ENCODE measurements at regions not wholly inside any gene's neighbourhood (a gene's known extent, or its start where the extent isn't known, plus 50 kb on each side); places are given as distances from the start of the nearest gene placed in this dataset.

- Histone ChIP-seq H2BK5ac (ENCODE audit: low read depth, low read length, poor library complexity) (no peak overlapping the region), H2BK12ac (ENCODE audit: low read length) (no peak overlapping the region), H3K9me3 (ENCODE audit: insufficient read depth, low read depth, low read length) (no peaks in the 10 kb centered on the region), H4K8ac (ENCODE audit: low read depth, low read length) (no peak overlapping the region), H2BK120ac (ENCODE audit: insufficient read depth, low read length, poor library complexity) (no peak overlapping the region), H4K91ac (ENCODE audit: low read depth, low read length) (no peak overlapping the region), H3K79me1 (ENCODE audit: low read length) (no peaks in the 10 kb centered on the region), H3K18ac (ENCODE audit: low read length) (no peak overlapping the region), H3K4me3 (ENCODE audit: low read depth, low read length) (no peak overlapping the region), H3K4ac (ENCODE audit: low read depth, low read length) (no peak overlapping the region), H3K14ac (ENCODE audit: low read length) (no peak overlapping the region), H3K23ac (ENCODE audit: low read length) (no peak overlapping the region), H2AK5ac (ENCODE audit: low read length) (no peak overlapping the region), H3K79me2 (ENCODE audit: control insufficient read depth, insufficient read depth, low read length, poor library complexity) (no peaks in the 10 kb centered on the region), H3K4me1 (ENCODE audit: control insufficient read depth in 1 of 2, insufficient read depth in 2 of 2, low read length in 2 of 2) (no peaks in the 10 kb centered on the region), H3K4me2 (ENCODE audit: low read length) (no peak overlapping the region), H3K27ac (ENCODE audit: low read depth, low read length) (no peak overlapping the region), H3K36me3 (ENCODE audit: control insufficient read depth in 1 of 2, insufficient read depth in 2 of 2, low read length in 2 of 2) (no peaks in the 10 kb centered on the region), H3K27me3 (ENCODE audit: insufficient read depth, low read length) (no peaks in the 10 kb centered on the region), H2AFZ (ENCODE audit: insufficient read depth, low read length, poor library complexity) (no peak overlapping the region), H3K9ac (ENCODE audit: low read length) (no peak overlapping the region), H4K12ac (ENCODE audit: low read depth, low read length) (no peak overlapping the region)
- no peak for DNase-seq
- WGBS (ENCODE audit: extremely low coverage, insufficient coverage, insufficient read length) = no CpG with 5 or more reads among the region's 1 CpG
Observed at GRCh38 chr12:13368431-13368830, 171.9 kb downstream of the EMP1 start.

GRCh38 chr12:13367973-13368372 lies 171.4 kb downstream of the EMP1 start:
- no peak overlapping the region for H4K91ac ChIP-seq (ENCODE audit: low read depth, low read length)
- H3K4me1 ChIP-seq (ENCODE audit: control insufficient read depth in 1 of 2, insufficient read depth in 2 of 2, low read length in 2 of 2) = no peaks in the 10 kb centered on the region
- no peak overlapping the region for H2AK5ac ChIP-seq (ENCODE audit: low read length)
- no peaks in the 10 kb centered on the region for H3K9me3 ChIP-seq (ENCODE audit: insufficient read depth, low read depth, low read length)
- H3K18ac ChIP-seq (ENCODE audit: low read length) = no peak overlapping the region
- H4K12ac ChIP-seq (ENCODE audit: low read depth, low read length) = no peak overlapping the region
- no peaks in the 10 kb centered on the region for H3K36me3 ChIP-seq (ENCODE audit: control insufficient read depth in 1 of 2, insufficient read depth in 2 of 2, low read length in 2 of 2)
- H3K4me3 ChIP-seq (ENCODE audit: low read depth, low read length) = no peak overlapping the region
- H2BK12ac ChIP-seq (ENCODE audit: low read length) = no peak overlapping the region
- H2AFZ ChIP-seq (ENCODE audit: insufficient read depth, low read length, poor library complexity) = no peak overlapping the region
- no peak overlapping the region for H3K27ac ChIP-seq (ENCODE audit: low read depth, low read length)
- no peak overlapping the region for H3K4ac ChIP-seq (ENCODE audit: low read depth, low read length)
- H3K9ac ChIP-seq (ENCODE audit: low read length) = no peak overlapping the region
- H3K14ac ChIP-seq (ENCODE audit: low read length) = no peak overlapping the region
- H3K79me1 ChIP-seq (ENCODE audit: low read length) = no peaks in the 10 kb centered on the region
- no peak for DNase-seq
- no peak overlapping the region for H3K23ac ChIP-seq (ENCODE audit: low read length)
- H3K27me3 ChIP-seq (ENCODE audit: insufficient read depth, low read length) = no peaks in the 10 kb centered on the region
- H2BK5ac ChIP-seq (ENCODE audit: low read depth, low read length, poor library complexity) = no peak overlapping the region
- no peaks in the 10 kb centered on the region for H3K79me2 ChIP-seq (ENCODE audit: control insufficient read depth, insufficient read depth, low read length, poor library complexity)
- H2BK120ac ChIP-seq (ENCODE audit: insufficient read depth, low read length, poor library complexity) = no peak overlapping the region
- no CpG with 5 or more reads among the region's 11 CpGs for WGBS (ENCODE audit: extremely low coverage, insufficient coverage, insufficient read length)
- no peak overlapping the region for H3K4me2 ChIP-seq (ENCODE audit: low read length)
- no peak overlapping the region for H4K8ac ChIP-seq (ENCODE audit: low read depth, low read length)

- H2AK5ac ChIP-seq (ENCODE audit: low read length) = no peak overlapping the region
- H3K36me3 ChIP-seq (ENCODE audit: control insufficient read depth in 1 of 2, insufficient read depth in 2 of 2, low read length in 2 of 2) = no peaks in the 10 kb centered on the region
- H2BK5ac ChIP-seq (ENCODE audit: low read depth, low read length, poor library complexity) = no peak overlapping the region
- H3K4ac ChIP-seq (ENCODE audit: low read depth, low read length) = no peak overlapping the region
- H2AFZ ChIP-seq (ENCODE audit: insufficient read depth, low read length, poor library complexity) = no peak overlapping the region
- H3K9ac ChIP-seq (ENCODE audit: low read length) = peak overlapping the region; percentile 66
- no peaks in the 10 kb centered on the region for H3K9me3 ChIP-seq (ENCODE audit: insufficient read depth, low read depth, low read length)
- no peak overlapping the region for H2BK12ac ChIP-seq (ENCODE audit: low read length)
- H3K4me2 ChIP-seq (ENCODE audit: low read length) = no peak overlapping the region
- H3K79me1 ChIP-seq (ENCODE audit: low read length) = no peaks in the 10 kb centered on the region
- no CpG with 5 or more reads among the region's 16 CpGs for WGBS (ENCODE audit: extremely low coverage, insufficient coverage, insufficient read length)
- no peak overlapping the region for H3K14ac ChIP-seq (ENCODE audit: low read length)
- no peak overlapping the region for H4K91ac ChIP-seq (ENCODE audit: low read depth, low read length)
- H3K79me2 ChIP-seq (ENCODE audit: control insufficient read depth, insufficient read depth, low read length, poor library complexity) = no peaks in the 10 kb centered on the region
- DNase-seq = no peak
- H3K4me1 ChIP-seq (ENCODE audit: control insufficient read depth in 1 of 2, insufficient read depth in 2 of 2, low read length in 2 of 2) = no peaks in the 10 kb centered on the region
- no peak overlapping the region for H3K27ac ChIP-seq (ENCODE audit: low read depth, low read length)
- H4K8ac ChIP-seq (ENCODE audit: low read depth, low read length) = no peak overlapping the region
- no peaks in the 10 kb centered on the region for H3K27me3 ChIP-seq (ENCODE audit: insufficient read depth, low read length)
- no peak overlapping the region for H4K12ac ChIP-seq (ENCODE audit: low read depth, low read length)
- H2BK120ac ChIP-seq (ENCODE audit: insufficient read depth, low read length, poor library complexity) = no peak overlapping the region
- no peak overlapping the region for H3K18ac ChIP-seq (ENCODE audit: low read length)
- H3K4me3 ChIP-seq (ENCODE audit: low read depth, low read length) = no peak overlapping the region
- no peak overlapping the region for H3K23ac ChIP-seq (ENCODE audit: low read length)
Observed at GRCh38 chr12:13365748-13366366, 169.3 kb downstream of the EMP1 start.

GRCh38 chr12:13362260-13362841 lies 165.8 kb downstream of the EMP1 start:
- Histone ChIP-seq H3K23ac (ENCODE audit: low read length) (no peak overlapping the region), H3K4me3 (ENCODE audit: low read depth, low read length) (no peak overlapping the region), H4K8ac (ENCODE audit: low read depth, low read length) (no peak overlapping the region), H3K79me2 (ENCODE audit: control insufficient read depth, insufficient read depth, low read length, poor library complexity) (no peaks in the 10 kb centered on the region), H3K9ac (ENCODE audit: low read length) (no peak overlapping the region), H3K9me3 (ENCODE audit: insufficient read depth, low read depth, low read length) (no peaks in the 10 kb centered on the region), H2BK5ac (ENCODE audit: low read depth, low read length, poor library complexity) (no peak overlapping the region), H3K79me1 (ENCODE audit: low read length) (no peaks in the 10 kb centered on the region), H3K4me1 (ENCODE audit: control insufficient read depth in 1 of 2, insufficient read depth in 2 of 2, low read length in 2 of 2) (no peaks in the 10 kb centered on the region), H3K27ac (ENCODE audit: low read depth, low read length) (no peak overlapping the region), H3K14ac (ENCODE audit: low read length) (no peak overlapping the region), H3K18ac (ENCODE audit: low read length) (no peak overlapping the region), H3K27me3 (ENCODE audit: insufficient read depth, low read length) (no peaks in the 10 kb centered on the region), H4K91ac (ENCODE audit: low read depth, low read length) (no peak overlapping the region), H2BK12ac (ENCODE audit: low read length) (no peak overlapping the region), H3K36me3 (ENCODE audit: control insufficient read depth in 1 of 2, insufficient read depth in 2 of 2, low read length in 2 of 2) (no peaks in the 10 kb centered on the region), H3K4ac (ENCODE audit: low read depth, low read length) (no peak overlapping the region), H2BK120ac (ENCODE audit: insufficient read depth, low read length, poor library complexity) (no peak overlapping the region), H2AFZ (ENCODE audit: insufficient read depth, low read length, poor library complexity) (no peak overlapping the region), H2AK5ac (ENCODE audit: low read length) (no peak overlapping the region), H4K12ac (ENCODE audit: low read depth, low read length) (no peak overlapping the region), H3K4me2 (ENCODE audit: low read length) (no peak overlapping the region)
- no CpG with 5 or more reads among the region's 5 CpGs for WGBS (ENCODE audit: extremely low coverage, insufficient coverage, insufficient read length)
- DNase-seq = peak; percentile 49 to 87
